ENCODE measurements at regions not wholly inside any gene's neighbourhood (a gene's known extent, or its start where the extent isn't known, plus 50 kb on each side); places are given as distances from the start of the nearest gene placed in this dataset.
A peak's percentile ranks its signal among the peaks of the same experiment; 100 is the strongest.

- peak; percentile 18 for TF ChIP-seq CTCF (IDR thresholded peaks at IDR 0.05; ENCODE audit: insufficient read depth, low read length, poor library complexity, severe bottlenecking)
- no peaks in the 10 kb centered on the region for H3K27me3 ChIP-seq (replicated peaks; ENCODE audit: control insufficient read depth, insufficient read depth, low read length)
- H3K36me3 ChIP-seq (ENCODE audit: control insufficient read depth, insufficient read depth, low read length) = no peaks in the 10 kb centered on the region
- H3K4me3 ChIP-seq (replicated peaks; ENCODE audit: low read depth, low read length) = no peak overlapping the region
- DNase-seq (ENCODE audit: extremely low read depth, insufficient read length) = no peak
These were observed 63.2 kb upstream of the SPAG16 start for GRCh38 chr2:213220967-213221603.

- no peak for DNase-seq (ENCODE audit: extremely low read depth, insufficient read length)
- no peak for TF ChIP-seq CTCF (IDR thresholded peaks at IDR 0.05; ENCODE audit: insufficient read depth, low read length, poor library complexity, severe bottlenecking)
- Histone ChIP-seq H3K4me3 (replicated peaks; ENCODE audit: low read depth, low read length) (no peak overlapping the region), H3K27me3 (replicated peaks; ENCODE audit: control insufficient read depth, insufficient read depth, low read length) (no peaks in the 10 kb centered on the region), H3K36me3 (ENCODE audit: control insufficient read depth, insufficient read depth, low read length) (no peaks in the 10 kb centered on the region)
These were observed 62.3 kb upstream of the SPAG16 start for GRCh38 chr2:213221957-213222356.

- Histone ChIP-seq H3K27me3 (replicated peaks; ENCODE audit: control insufficient read depth, insufficient read depth, low read length) (no peaks in the 10 kb centered on the region), H3K36me3 (ENCODE audit: control insufficient read depth, insufficient read depth, low read length) (no peaks in the 10 kb centered on the region), H3K4me3 (replicated peaks; ENCODE audit: low read depth, low read length) (no peak overlapping the region)
- TF ChIP-seq CTCF (IDR thresholded peaks at IDR 0.05; ENCODE audit: insufficient read depth, low read length, poor library complexity, severe bottlenecking) = no peak
- no peak for DNase-seq (ENCODE audit: extremely low read depth, insufficient read length)
These were observed 59.9 kb upstream of the SPAG16 start for GRCh38 chr2:213224366-213224765.

GRCh38 chr2:213225866-213226265 is 58.4 kb upstream of the SPAG16 start:
- Histone ChIP-seq H3K4me3 (replicated peaks; ENCODE audit: low read depth, low read length) (no peak overlapping the region), H3K36me3 (ENCODE audit: control insufficient read depth, insufficient read depth, low read length) (no peaks in the 10 kb centered on the region), H3K27me3 (replicated peaks; ENCODE audit: control insufficient read depth, insufficient read depth, low read length) (no peaks in the 10 kb centered on the region)
- no peak for TF ChIP-seq CTCF (IDR thresholded peaks at IDR 0.05; ENCODE audit: insufficient read depth, low read length, poor library complexity, severe bottlenecking)
- no peak for DNase-seq (ENCODE audit: extremely low read depth, insufficient read length)

- Histone ChIP-seq H3K36me3 (ENCODE audit: control insufficient read depth, insufficient read depth, low read length) (no peaks in the 10 kb centered on the region), H3K27me3 (replicated peaks; ENCODE audit: control insufficient read depth, insufficient read depth, low read length) (no peaks in the 10 kb centered on the region), H3K4me3 (replicated peaks; ENCODE audit: low read depth, low read length) (no peak overlapping the region)
- TF ChIP-seq CTCF (IDR thresholded peaks at IDR 0.05; ENCODE audit: insufficient read depth, low read length, poor library complexity, severe bottlenecking) = peak; percentile 5
- DNase-seq (ENCODE audit: extremely low read depth, insufficient read length) = peak; percentile 80
These were observed 56.8 kb upstream of the SPAG16 start for GRCh38 chr2:213227458-213227857.

- H3K36me3 ChIP-seq (ENCODE audit: control insufficient read depth, insufficient read depth, low read length) = no peaks in the 10 kb centered on the region
- no peak for TF ChIP-seq CTCF (IDR thresholded peaks at IDR 0.05; ENCODE audit: insufficient read depth, low read length, poor library complexity, severe bottlenecking)
- DNase-seq (ENCODE audit: extremely low read depth, insufficient read length) = no peak
- H3K27me3 ChIP-seq (replicated peaks; ENCODE audit: control insufficient read depth, insufficient read depth, low read length) = no peaks in the 10 kb centered on the region
- no peak overlapping the region for H3K4me3 ChIP-seq (replicated peaks; ENCODE audit: low read depth, low read length)
These were observed 55.6 kb upstream of the SPAG16 start for GRCh38 chr2:213228638-213229037.
